ENCODE measurements at regions not wholly inside any gene's neighbourhood (a gene's known extent, or its start where the extent isn't known, plus 50 kb on each side); places are given as distances from the start of the nearest gene placed in this dataset.

DNA sequence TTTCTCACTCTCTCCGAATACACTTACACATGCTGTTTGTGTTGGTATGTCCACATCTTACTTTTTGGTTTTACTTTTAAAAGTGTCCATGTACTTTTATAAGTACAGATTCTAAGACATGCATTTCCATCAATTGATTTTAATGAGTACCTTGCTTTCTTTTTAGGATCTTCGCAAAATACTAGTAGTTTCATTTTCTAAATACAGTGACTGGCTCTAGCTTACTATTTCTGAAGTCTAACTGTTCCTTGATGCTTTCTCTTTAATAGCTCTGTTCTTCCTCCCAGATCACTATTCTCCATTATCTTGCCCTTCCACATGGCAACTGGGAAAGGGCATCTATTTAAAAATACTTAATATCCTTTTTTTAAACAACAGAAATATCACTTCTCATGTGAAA, 164.1 kb downstream of the KITLG start:
- Mint-ChIP-seq H3K27me3 (ENCODE audit: low read depth) (no peaks in the 10 kb centered on the region), H3K4me3 (no peak overlapping the region), H3K36me3 (no peaks in the 10 kb centered on the region), H3K27ac (no peak overlapping the region), H3K9me3 (no peaks in the 10 kb centered on the region), H3K4me1 (peaks cover 3% of the 10 kb centered on the region)
- TF ChIP-seq, protein P1, sequence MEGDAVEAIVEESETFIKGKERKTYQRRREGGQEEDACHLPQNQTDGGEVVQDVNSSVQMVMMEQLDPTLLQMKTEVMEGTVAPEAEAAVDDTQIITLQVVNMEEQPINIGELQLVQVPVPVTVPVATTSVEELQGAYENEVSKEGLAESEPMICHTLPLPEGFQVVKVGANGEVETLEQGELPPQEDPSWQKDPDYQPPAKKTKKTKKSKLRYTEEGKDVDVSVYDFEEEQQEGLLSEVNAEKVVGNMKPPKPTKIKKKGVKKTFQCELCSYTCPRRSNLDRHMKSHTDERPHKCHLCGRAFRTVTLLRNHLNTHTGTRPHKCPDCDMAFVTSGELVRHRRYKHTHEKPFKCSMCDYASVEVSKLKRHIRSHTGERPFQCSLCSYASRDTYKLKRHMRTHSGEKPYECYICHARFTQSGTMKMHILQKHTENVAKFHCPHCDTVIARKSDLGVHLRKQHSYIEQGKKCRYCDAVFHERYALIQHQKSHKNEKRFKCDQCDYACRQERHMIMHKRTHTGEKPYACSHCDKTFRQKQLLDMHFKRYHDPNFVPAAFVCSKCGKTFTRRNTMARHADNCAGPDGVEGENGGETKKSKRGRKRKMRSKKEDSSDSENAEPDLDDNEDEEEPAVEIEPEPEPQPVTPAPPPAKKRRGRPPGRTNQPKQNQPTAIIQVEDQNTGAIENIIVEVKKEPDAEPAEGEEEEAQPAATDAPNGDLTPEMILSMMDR (IDR thresholded peaks at IDR 0.05; ENCODE audit: unreplicated experiment) = no peak
- no peak for DNase-seq (ENCODE audit: low spot score in 2 of 2, unreplicated experiment in 2 of 2)

DNA sequence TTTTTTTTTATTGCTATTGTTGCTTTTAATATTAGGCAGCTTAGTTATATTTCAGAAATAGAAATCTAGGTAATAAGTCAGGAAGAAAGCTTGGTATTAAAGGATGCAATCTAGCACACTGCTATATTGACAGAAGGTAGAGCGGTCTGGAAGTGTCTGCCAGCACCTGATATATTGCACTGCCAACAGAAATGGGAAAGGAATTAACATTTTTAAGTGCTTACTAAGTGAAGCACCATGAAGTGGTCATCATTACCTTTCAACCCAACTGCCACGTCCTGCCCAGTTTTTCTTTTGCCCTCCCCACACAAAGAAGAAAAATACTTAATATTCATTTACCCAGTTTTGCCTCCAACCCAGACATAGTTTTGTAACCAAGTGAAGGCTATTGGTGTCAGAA, 163.5 kb downstream of the KITLG start:
- H3K27me3 Mint-ChIP-seq (ENCODE audit: low read depth) = no peaks in the 10 kb centered on the region
- no peak for DNase-seq (ENCODE audit: low spot score in 2 of 2, unreplicated experiment in 2 of 2)
- no peak overlapping the region for H3K27ac Mint-ChIP-seq
- TF ChIP-seq, protein P1 (IDR thresholded peaks at IDR 0.05; ENCODE audit: unreplicated experiment) = no peak
- H3K4me3 Mint-ChIP-seq = no peak overlapping the region
- H3K9me3 Mint-ChIP-seq = no peaks in the 10 kb centered on the region
- peaks cover 3% of the 10 kb centered on the region for H3K4me1 Mint-ChIP-seq
- no peaks in the 10 kb centered on the region for H3K36me3 Mint-ChIP-seq

DNA sequence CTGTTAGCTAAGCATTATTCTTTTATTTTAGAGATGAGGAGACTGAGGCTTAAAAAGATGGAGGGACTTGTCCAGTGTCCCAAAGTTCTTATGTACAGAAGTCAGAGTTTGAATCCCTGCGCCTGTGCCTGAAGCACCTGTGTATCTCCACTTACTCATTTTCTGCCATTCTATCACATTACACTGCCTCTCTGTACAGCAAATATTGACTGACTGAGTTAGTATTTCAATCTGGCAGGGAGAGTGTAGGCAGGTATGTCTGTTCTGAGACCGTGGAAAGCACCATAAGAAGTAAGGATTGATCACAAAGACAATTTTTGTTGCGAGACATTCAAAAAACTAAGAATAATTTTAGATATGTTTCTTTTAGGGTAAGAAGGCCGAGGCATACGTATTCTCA, 162.7 kb downstream of the KITLG start:
- Mint-ChIP-seq H3K4me1 (peaks cover 3% of the 10 kb centered on the region), H3K27me3 (ENCODE audit: low read depth) (no peaks in the 10 kb centered on the region), H3K36me3 (no peaks in the 10 kb centered on the region), H3K27ac (no peak overlapping the region), H3K9me3 (no peaks in the 10 kb centered on the region), H3K4me3 (no peak overlapping the region)
- no peak for DNase-seq (ENCODE audit: low spot score in 2 of 2, unreplicated experiment in 2 of 2)
- TF ChIP-seq, protein P1 (IDR thresholded peaks at IDR 0.05; ENCODE audit: unreplicated experiment) = no peak

DNA sequence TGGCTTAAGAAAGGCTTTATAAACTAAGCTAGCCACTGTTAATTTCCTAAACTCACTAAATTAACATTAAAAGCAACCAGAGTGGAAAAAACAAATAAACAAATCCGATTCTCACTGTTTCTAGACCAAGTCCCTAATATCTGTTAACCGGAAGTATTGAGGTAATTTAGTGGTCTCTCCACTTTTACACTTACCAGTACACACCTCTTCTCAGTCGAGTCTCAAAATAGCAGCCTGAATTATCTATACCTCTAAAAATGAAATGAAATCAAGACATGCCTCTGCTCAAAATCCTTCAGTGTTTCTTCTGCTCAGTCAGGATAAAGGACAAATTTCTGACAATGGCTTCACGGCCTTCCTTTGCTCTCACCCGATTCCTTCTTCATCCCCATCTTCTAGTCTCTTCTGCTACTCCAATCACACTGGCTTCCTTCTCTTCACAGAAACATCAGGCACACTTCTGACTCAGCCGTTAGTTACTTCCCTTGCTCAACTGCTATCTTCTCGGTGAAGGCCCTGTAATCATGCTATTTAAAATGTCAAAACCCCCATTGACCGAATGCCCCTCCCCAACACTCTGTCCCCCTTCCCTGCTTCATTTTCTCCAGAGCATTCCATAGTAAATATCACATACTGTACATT, 161.3 kb downstream of the KITLG start:
- DNase-seq (ENCODE audit: low spot score in 2 of 2, unreplicated experiment in 2 of 2) = no peak
- H3K4me1 Mint-ChIP-seq = no peaks in the 10 kb centered on the region
- H3K27ac Mint-ChIP-seq = no peak overlapping the region
- H3K9me3 Mint-ChIP-seq = no peaks in the 10 kb centered on the region
- TF ChIP-seq, protein P1 (IDR thresholded peaks at IDR 0.05; ENCODE audit: unreplicated experiment) = no peak
- H3K36me3 Mint-ChIP-seq = no peaks in the 10 kb centered on the region
- no peak overlapping the region for H3K4me3 Mint-ChIP-seq
- no peaks in the 10 kb centered on the region for H3K27me3 Mint-ChIP-seq (ENCODE audit: low read depth)

DNA sequence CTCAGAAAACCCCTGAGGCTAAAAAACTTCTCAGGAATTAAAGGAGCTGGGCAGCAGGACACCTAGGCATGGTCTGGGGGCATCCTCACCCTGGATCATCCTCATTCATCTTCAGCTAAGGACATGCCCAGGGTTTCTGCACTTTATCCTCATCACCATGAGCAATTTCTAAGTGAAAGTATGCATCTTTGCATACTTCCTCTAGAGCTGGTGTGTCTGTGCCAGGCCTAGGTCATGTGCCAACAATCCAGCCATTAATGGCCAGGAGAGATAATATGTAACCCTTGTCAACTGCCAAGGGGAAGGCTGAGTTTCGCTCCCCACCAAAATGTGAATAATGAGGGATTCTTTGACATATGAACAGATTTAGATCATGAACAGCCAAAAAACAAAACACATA, 160.5 kb downstream of the KITLG start:
- no peak overlapping the region for H3K27ac Mint-ChIP-seq
- DNase-seq (ENCODE audit: low spot score in 2 of 2, unreplicated experiment in 2 of 2) = no peak
- no peaks in the 10 kb centered on the region for H3K9me3 Mint-ChIP-seq

More for the DNA sequence above, 160.5 kb downstream of the KITLG start:
- Mint-ChIP-seq H3K4me3 (no peak overlapping the region), H3K4me1 (no peaks in the 10 kb centered on the region), H3K36me3 (no peaks in the 10 kb centered on the region), H3K27me3 (ENCODE audit: low read depth) (no peaks in the 10 kb centered on the region)
- TF ChIP-seq, protein P1 (IDR thresholded peaks at IDR 0.05; ENCODE audit: unreplicated experiment) = no peak
